ENCODE measurements at regions not wholly inside any gene's neighbourhood (a gene's known extent, or its start where the extent isn't known, plus 50 kb on each side); places are given as distances from the start of the nearest gene placed in this dataset.

- in situ Hi-C loops (cut with MboI; ENCODE audit: low sequenced_read_pairs, unreplicated experiment) = no loop called here
- TF ChIP-seq CTCF (IDR thresholded peaks at IDR 0.05; ENCODE audit: borderline replicate concordance, control extremely low read depth, extremely low read depth, insufficient read depth, missing control alignments) = no peak
These were observed 608.7 kb upstream of the SEMA6A start for GRCh38 chr5:117183326-117183725.

GRCh38 chr5:117182104-117182503 is 607.5 kb upstream of the SEMA6A start:
- no peak for TF ChIP-seq CTCF (IDR thresholded peaks at IDR 0.05; ENCODE audit: borderline replicate concordance, control extremely low read depth, extremely low read depth, insufficient read depth, missing control alignments)
- in situ Hi-C loops (cut with MboI; ENCODE audit: low sequenced_read_pairs, unreplicated experiment) = no loop called here
- no peak for DNase-seq (ENCODE audit: low spot score)

More at GRCh38 chr5:117183326-117183725, 608.7 kb upstream of the SEMA6A start:
- no peak for DNase-seq (ENCODE audit: low spot score)

- in situ Hi-C loops (cut with MboI; ENCODE audit: low sequenced_read_pairs, unreplicated experiment) = no loop called here
- TF ChIP-seq CTCF (IDR thresholded peaks at IDR 0.05; ENCODE audit: borderline replicate concordance, control extremely low read depth, extremely low read depth, insufficient read depth, missing control alignments) = no peak
- no peak for DNase-seq (ENCODE audit: low spot score)
These were observed 602.7 kb upstream of the SEMA6A start for GRCh38 chr5:117177302-117177701.

GRCh38 chr5:117165068-117165467 is 590.4 kb upstream of the SEMA6A start:
- no peak for TF ChIP-seq CTCF (IDR thresholded peaks at IDR 0.05; ENCODE audit: borderline replicate concordance, control extremely low read depth, extremely low read depth, insufficient read depth, missing control alignments)
- DNase-seq (ENCODE audit: low spot score) = no peak
- in situ Hi-C loops (cut with MboI; ENCODE audit: low sequenced_read_pairs, unreplicated experiment) = no loop called here

GRCh38 chr5:117161718-117162335 is 587.2 kb upstream of the SEMA6A start:
- TF ChIP-seq CTCF (IDR thresholded peaks at IDR 0.05; ENCODE audit: borderline replicate concordance, control extremely low read depth, extremely low read depth, insufficient read depth, missing control alignments) = no peak
- in situ Hi-C loops (cut with MboI; ENCODE audit: low sequenced_read_pairs, unreplicated experiment) = no loop called here
- DNase-seq (ENCODE audit: low spot score) = no peak

GRCh38 chr5:117160391-117160790 is 585.8 kb upstream of the SEMA6A start:
- in situ Hi-C loops (cut with MboI; ENCODE audit: low sequenced_read_pairs, unreplicated experiment) = no loop called here
- TF ChIP-seq CTCF (IDR thresholded peaks at IDR 0.05; ENCODE audit: borderline replicate concordance, control extremely low read depth, extremely low read depth, insufficient read depth, missing control alignments) = no peak
- DNase-seq (ENCODE audit: low spot score) = no peak
